ENCODE measurements at regions not wholly inside any gene's neighbourhood (a gene's known extent, or its start where the extent isn't known, plus 50 kb on each side); places are given as distances from the start of the nearest gene placed in this dataset.
A peak's percentile ranks its signal among the peaks of the same experiment; 100 is the strongest.
"Not testable (repeated sequence)": the region's sequence is repeated elsewhere in the genome, so short reads cannot be mapped to it uniquely, and the experiment has no call there.

- H3K9me3 ChIP-seq; DNase-seq (ENCODE audit: low spot score in 2 of 2); H3K4me1 ChIP-seq; H3K27me3 ChIP-seq (ENCODE audit: low read depth); H3K36me3 ChIP-seq (replicated peaks); in situ Hi-C loops (cut with MboI; ENCODE audit: low sequenced_read_pairs); H3K4me3 ChIP-seq: not testable (repeated sequence)
Observed at GRCh38 chr9:129550977-129551376, 69.9 kb downstream of the C9orf50 start.

DNA sequence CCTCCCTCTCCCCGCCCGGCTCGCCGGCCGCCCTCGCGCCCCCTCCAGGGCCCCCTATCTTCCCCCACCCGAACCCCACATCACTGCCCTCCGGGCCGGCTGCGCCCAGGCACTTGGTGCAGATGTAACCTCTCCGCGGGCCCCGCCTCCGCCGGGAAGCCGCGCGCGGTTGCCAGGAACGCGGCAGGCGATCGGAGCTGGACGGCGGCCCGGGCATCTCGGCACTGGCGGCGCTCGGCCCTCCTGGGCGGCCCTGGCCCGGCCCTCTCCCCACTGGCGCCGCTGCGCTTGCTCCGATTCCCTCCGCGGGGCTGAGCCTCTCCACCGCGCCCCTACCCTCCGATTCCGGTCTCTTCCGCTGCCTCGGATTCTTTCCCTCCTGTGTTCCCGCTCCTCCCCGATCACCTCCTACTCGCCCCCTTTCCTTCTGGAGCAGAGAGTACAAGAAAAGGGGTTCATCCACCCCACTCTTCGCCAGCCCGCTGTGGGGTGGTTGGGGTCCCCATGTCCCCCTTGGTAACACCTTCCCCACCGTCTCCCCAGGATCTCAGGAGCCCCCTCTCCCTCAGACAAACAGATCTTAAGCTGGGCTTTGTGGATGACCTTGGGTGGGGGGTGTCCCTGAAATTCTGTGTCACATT, 70.6 kb downstream of the C9orf50 start:
- in situ Hi-C loops (cut with MboI; ENCODE audit: low sequenced_read_pairs), result no loop called here
- Histone ChIP-seq H3K4me1 (peaks cover 4% of the 10 kb centered on the region; the same call in 1 of the 2 replicates), H3K9me3 (no peaks in the 10 kb centered on the region), H3K4me3 (peak overlapping the region; percentile 18), H3K27me3 (ENCODE audit: low read depth) (no peaks in the 10 kb centered on the region), H3K36me3 (replicated peaks) (no peaks in the 10 kb centered on the region)
- peak; percentile 10 to 60 for DNase-seq (ENCODE audit: low spot score in 2 of 2)

DNA sequence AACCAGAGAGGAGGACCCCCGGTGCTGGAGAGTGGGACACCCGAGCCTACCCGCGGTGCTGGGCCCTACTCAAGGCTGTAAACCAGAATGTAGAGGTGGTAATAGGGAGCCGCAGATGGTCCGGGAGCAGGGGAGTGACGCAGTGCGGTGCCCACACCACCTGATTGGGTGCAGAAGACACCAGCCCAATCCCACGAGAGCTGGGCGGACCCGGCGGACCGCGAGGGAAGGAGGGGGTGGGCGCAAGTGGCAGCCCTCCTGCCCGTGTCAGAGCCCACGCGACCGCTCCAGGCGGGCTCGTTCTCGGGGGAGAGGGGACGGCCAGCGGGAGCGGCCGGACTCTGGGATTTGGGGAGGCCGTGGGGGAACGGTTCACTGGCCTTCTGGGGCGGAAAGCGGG, 71.2 kb downstream of the C9orf50 start:
- H3K36me3 ChIP-seq (replicated peaks), result no peaks in the 10 kb centered on the region
- H3K9me3 ChIP-seq, result no peaks in the 10 kb centered on the region
- in situ Hi-C loops (cut with MboI; ENCODE audit: low sequenced_read_pairs), result no loop called here
- H3K4me3 ChIP-seq, result peak overlapping the region; percentile 18
- peaks cover 4% of the 10 kb centered on the region; the same call in 1 of the 2 replicates for H3K4me1 ChIP-seq
- no peak for DNase-seq (ENCODE audit: low spot score in 2 of 2)
- no peaks in the 10 kb centered on the region for H3K27me3 ChIP-seq (ENCODE audit: low read depth)

GRCh38 chr9:129549139-129549538, 71.8 kb downstream of the C9orf50 start:
- Histone ChIP-seq H3K9me3 (no peaks in the 10 kb centered on the region), H3K4me1 (peaks cover 4% of the 10 kb centered on the region; the same call in 1 of the 2 replicates), H3K27me3 (ENCODE audit: low read depth) (no peaks in the 10 kb centered on the region), H3K36me3 (replicated peaks) (no peaks in the 10 kb centered on the region), H3K4me3 (no peak overlapping the region)
- no peak for DNase-seq (ENCODE audit: low spot score in 2 of 2)
- in situ Hi-C loops (cut with MboI; ENCODE audit: low sequenced_read_pairs), result no loop called here

DNA sequence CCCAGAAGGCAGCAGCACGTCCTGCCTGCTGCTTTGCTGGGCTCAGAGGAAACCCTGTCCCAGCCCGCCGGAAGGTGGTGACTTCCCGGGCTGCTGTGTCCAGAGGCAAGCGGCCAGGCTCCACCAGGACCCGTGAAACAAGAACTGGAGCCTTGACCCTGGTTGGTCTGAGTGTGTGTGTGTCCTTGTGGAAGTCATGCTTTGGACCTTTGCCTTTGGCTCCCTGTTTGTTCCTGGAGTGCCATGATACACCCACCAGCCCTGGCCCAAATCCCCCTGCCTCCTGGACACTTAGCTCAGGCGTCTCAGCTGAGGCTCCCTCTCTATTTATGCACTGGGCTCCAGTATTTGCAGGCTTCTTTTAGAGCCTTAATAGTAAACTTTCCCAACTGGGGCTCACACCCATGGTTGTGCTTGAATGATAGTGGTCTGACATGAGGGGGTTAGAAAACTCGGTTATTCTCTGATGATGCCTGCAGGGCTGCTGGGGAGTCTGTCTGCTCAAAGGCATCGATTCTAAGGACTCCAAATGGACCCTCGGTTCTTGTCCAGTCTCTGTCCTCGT, 72.2 kb downstream of the C9orf50 start:
- no peaks in the 10 kb centered on the region for H3K9me3 ChIP-seq
- in situ Hi-C loops (cut with MboI; ENCODE audit: low sequenced_read_pairs), result no loop called here
- no peak overlapping the region for H3K4me3 ChIP-seq
- no peak for DNase-seq (ENCODE audit: low spot score in 2 of 2)
- H3K27me3 ChIP-seq (ENCODE audit: low read depth), result no peaks in the 10 kb centered on the region
- peaks cover 4% of the 10 kb centered on the region; the same call in 1 of the 2 replicates for H3K4me1 ChIP-seq
- no peaks in the 10 kb centered on the region for H3K36me3 ChIP-seq (replicated peaks)

- Histone ChIP-seq H3K4me3 (no peak overlapping the region), H3K36me3 (replicated peaks) (no peaks in the 10 kb centered on the region), H3K9me3 (no peaks in the 10 kb centered on the region), H3K4me1 (peaks cover 4% of the 10 kb centered on the region; the same call in 1 of the 2 replicates), H3K27me3 (ENCODE audit: low read depth) (no peaks in the 10 kb centered on the region)
- no peak for DNase-seq (ENCODE audit: low spot score in 2 of 2)
- in situ Hi-C loops (cut with MboI; ENCODE audit: low sequenced_read_pairs), result no loop called here
Observed at GRCh38 chr9:129547869-129548570, 72.9 kb downstream of the C9orf50 start.

DNA sequence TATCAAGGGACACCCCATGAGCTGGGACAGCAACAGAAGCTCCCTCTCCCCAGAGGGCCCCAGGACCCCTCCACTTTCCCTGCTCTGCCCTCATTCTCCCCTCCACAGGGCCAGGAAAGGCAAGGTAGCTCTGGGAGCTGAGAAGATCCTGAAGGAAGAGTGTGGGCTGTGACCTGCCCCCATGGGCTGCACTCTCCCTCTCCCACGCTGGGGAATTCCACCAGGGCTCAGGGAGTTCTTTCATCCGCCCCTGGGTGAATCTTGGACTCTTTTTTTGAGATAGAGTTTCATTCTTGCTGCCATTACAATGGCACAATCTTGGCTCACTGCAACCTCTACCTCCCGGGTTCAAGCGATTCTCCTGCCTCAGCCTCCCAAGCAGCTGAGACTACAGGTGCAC, 73.8 kb downstream of the C9orf50 start:
- Histone ChIP-seq H3K4me3 (no peak overlapping the region), H3K27me3 (ENCODE audit: low read depth) (no peaks in the 10 kb centered on the region), H3K36me3 (replicated peaks) (no peaks in the 10 kb centered on the region), H3K9me3 (no peaks in the 10 kb centered on the region), H3K4me1 (no peaks in the 10 kb centered on the region)
- no peak for DNase-seq (ENCODE audit: low spot score in 2 of 2)
- in situ Hi-C loops (cut with MboI; ENCODE audit: low sequenced_read_pairs), result no loop called here

DNA sequence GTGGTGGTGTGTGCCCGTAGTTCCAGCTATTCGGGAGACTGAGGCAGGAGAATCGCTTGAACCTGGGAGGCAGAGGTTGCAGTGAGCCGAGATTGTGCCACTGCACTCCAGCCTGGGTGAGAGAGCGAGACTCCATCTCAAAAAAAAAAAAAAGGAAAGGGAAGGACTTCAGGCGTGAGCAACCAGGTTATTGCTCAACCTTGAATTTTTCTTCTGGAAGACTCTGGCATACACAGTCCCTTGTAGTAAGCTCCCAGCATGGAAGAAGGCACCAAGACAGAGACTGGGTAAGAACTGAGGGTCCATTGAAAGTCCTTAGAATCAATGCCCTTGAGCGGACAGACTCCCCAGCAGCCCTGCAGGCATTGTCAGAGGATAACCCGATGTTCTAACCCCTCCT, 75.0 kb downstream of the C9orf50 start:
- DNase-seq (ENCODE audit: low spot score in 2 of 2); H3K4me1 ChIP-seq; H3K4me3 ChIP-seq; in situ Hi-C loops (cut with MboI; ENCODE audit: low sequenced_read_pairs); H3K36me3 ChIP-seq (replicated peaks); H3K9me3 ChIP-seq; H3K27me3 ChIP-seq (ENCODE audit: low read depth): not testable (repeated sequence)

DNA sequence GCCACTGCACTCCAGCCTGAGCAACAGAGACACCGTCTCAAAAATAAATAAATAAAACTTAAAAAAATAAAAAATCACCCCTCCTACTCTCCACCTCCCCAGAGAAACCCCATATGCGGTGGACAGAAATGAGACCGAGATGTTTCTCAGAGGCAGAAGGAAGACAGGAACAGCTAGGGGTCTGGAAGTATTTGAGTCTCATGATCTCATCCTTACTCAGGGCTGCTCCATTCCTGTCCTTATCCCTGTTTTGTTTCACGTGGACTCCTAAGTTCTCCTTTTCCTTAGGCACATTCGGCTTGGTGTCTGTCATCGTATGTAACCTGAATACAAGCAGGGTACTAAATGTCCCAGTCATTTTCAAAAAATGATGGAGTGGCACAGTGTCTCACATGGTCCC, 76.1 kb downstream of the C9orf50 start:
- no peak for DNase-seq (ENCODE audit: low spot score in 2 of 2)
- H3K9me3 ChIP-seq, result no peaks in the 10 kb centered on the region
- H3K36me3 ChIP-seq (replicated peaks), result no peaks in the 10 kb centered on the region
- no peak overlapping the region for H3K4me3 ChIP-seq
- H3K27me3 ChIP-seq (ENCODE audit: low read depth), result no peaks in the 10 kb centered on the region
- in situ Hi-C loops (cut with MboI; ENCODE audit: low sequenced_read_pairs), result no loop called here
- no peaks in the 10 kb centered on the region for H3K4me1 ChIP-seq

DNA sequence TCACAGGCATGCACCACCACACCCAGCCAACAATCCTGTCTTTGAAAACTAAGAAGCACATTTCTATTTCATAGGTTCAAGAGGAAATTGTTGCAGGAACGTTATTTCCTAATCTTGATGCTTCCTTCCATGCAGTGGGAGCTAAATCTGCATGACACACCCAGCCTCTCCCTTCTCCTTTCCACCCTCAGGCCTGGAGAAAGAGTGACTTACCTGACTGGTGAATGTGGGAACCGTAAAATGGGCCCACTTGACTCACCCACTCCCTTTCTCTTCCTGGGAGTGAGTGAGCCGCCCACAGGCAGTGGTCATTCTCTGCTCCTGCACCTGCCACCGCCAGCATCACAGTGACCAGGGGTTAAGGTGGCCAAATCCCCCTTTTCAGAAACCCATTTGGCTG, 78.2 kb downstream of the C9orf50 start:
- Histone ChIP-seq H3K4me1 (no peaks in the 10 kb centered on the region), H3K4me3 (no peak overlapping the region), H3K9me3 (peaks cover 2% of the 10 kb centered on the region; the same call in 1 of the 2 replicates), H3K36me3 (replicated peaks) (no peaks in the 10 kb centered on the region), H3K27me3 (ENCODE audit: low read depth) (no peaks in the 10 kb centered on the region)
- in situ Hi-C loops (cut with MboI; ENCODE audit: low sequenced_read_pairs), result no loop called here
- no peak for DNase-seq (ENCODE audit: low spot score in 2 of 2)

DNA sequence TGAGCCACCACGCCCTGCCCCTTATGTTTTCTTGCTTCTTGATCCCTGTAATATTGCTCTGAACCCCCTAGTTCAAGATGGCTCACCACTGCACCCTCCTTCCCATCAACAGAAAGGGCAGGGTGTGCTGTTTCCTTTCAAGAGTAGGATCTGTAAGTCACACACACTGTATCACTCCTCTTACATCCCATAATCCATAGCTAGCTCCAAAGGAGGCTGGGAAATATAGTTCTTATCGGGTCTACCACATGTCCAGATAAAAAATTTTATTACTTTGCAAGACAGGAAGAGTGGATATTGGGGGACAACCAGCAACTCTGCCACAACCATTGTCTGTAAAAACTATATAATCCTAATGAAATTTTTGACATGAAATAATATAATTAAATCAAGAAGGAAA, 79.6 kb downstream of the C9orf50 start:
- H3K9me3 ChIP-seq, result peaks cover 2% of the 10 kb centered on the region; the same call in 1 of the 2 replicates
- no peak for DNase-seq (ENCODE audit: low spot score in 2 of 2)
- no peaks in the 10 kb centered on the region for H3K36me3 ChIP-seq (replicated peaks)
- in situ Hi-C loops (cut with MboI; ENCODE audit: low sequenced_read_pairs), result no loop called here
- H3K4me3 ChIP-seq, result no peak overlapping the region
- H3K4me1 ChIP-seq, result no peaks in the 10 kb centered on the region
- no peaks in the 10 kb centered on the region for H3K27me3 ChIP-seq (ENCODE audit: low read depth)

- no peaks in the 10 kb centered on the region for H3K36me3 ChIP-seq (replicated peaks)
- no peak for DNase-seq (ENCODE audit: low spot score in 2 of 2)
- no peaks in the 10 kb centered on the region for H3K4me1 ChIP-seq
- in situ Hi-C loops (cut with MboI; ENCODE audit: low sequenced_read_pairs), result no loop called here
- H3K9me3 ChIP-seq, result peaks cover 2% of the 10 kb centered on the region; the same call in 1 of the 2 replicates
- H3K27me3 ChIP-seq (ENCODE audit: low read depth), result no peaks in the 10 kb centered on the region
- H3K4me3 ChIP-seq, result no peak overlapping the region
Observed at GRCh38 chr9:129539446-129539845, 81.5 kb downstream of the C9orf50 start.

DNA sequence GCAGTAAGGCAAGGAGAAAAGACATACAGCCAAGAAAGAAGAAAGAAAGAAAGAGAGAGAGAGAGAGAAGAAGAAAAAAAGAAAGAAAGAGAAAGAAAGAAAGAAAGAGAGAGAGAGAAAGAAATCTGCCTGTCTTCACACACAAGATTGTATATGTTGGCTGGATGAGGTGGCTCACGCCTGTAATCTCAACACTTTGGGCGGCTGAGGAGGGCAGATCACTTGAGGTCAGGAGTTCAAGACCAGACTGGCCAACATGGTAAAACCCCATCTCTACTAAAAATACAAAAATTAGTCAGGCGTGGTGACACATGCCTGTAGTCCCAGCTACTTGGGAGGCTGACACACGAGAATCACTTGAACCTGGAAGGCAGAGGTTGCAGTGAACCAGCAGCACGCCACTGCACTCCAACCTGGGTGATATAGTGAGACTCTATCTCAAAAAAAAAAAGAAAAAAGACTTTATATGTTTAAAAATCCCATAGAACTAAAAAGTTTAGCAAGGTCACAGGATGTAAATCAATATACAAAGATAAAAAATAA, 89.0 kb downstream of the C9orf50 start:
- H3K27me3 ChIP-seq (ENCODE audit: low read depth); H3K4me3 ChIP-seq; H3K36me3 ChIP-seq (replicated peaks); in situ Hi-C loops (cut with MboI; ENCODE audit: low sequenced_read_pairs); DNase-seq (ENCODE audit: low spot score in 2 of 2); H3K9me3 ChIP-seq; H3K4me1 ChIP-seq: not testable (repeated sequence)

- H3K9me3 ChIP-seq; DNase-seq (ENCODE audit: low spot score in 2 of 2); H3K4me1 ChIP-seq; H3K36me3 ChIP-seq (replicated peaks); H3K27me3 ChIP-seq (ENCODE audit: low read depth); in situ Hi-C loops (cut with MboI; ENCODE audit: low sequenced_read_pairs); H3K4me3 ChIP-seq: not testable (repeated sequence)
Observed at GRCh38 chr9:129527955-129528354, 92.9 kb downstream of the C9orf50 start.

Data from HAP-1 (cell line).